ENCODE measurements at regions not wholly inside any gene's neighbourhood (a gene's known extent, or its start where the extent isn't known, plus 50 kb on each side); places are given as distances from the start of the nearest gene placed in this dataset.

GRCh38 chr9:95813923-95814322 lies 61.6 kb upstream of the ERCC6L2 start:
- ChIA-PET POLR2A (no interaction called here), SMC1A (ENCODE audit: uncharacterized antibody, unreplicated experiment) (interaction anchor here (1.1 kb wide), 1 partner anchor 403 kb away, joined by 4 read pairs; no protein-coding TSS in a partner anchor), RAD21 (ENCODE audit: unreplicated experiment) (no interaction called here), CTCF (no interaction called here)
- Histone ChIP-seq H3K4me1 (ENCODE audit: control insufficient read depth, insufficient read depth, low read length) (no peaks in the 10 kb centered on the region; the same call in 1 of the 2 replicates), H3K27ac (ENCODE audit: control insufficient read depth, insufficient read depth) (no peak overlapping the region), H3K9me3 (replicated peaks; ENCODE audit: control insufficient read depth, insufficient read depth, low read length) (no peaks in the 10 kb centered on the region; the same call in 2 of the 3 replicates), H3K27me3 (replicated peaks in 1 of 2; ENCODE audit: control insufficient read depth in 2 of 2, insufficient read depth in 2 of 2, low read length in 1 of 2) (no peaks in the 10 kb centered on the region; a peak in 3 of 4 replicates), H3K36me3 (ENCODE audit: control insufficient read depth in 2 of 2, insufficient read depth in 2 of 2, low read length in 1 of 2) (no peaks in the 10 kb centered on the region), H3K4me2 (ENCODE audit: control insufficient read depth, insufficient read depth) (no peak overlapping the region), H2AFZ (ENCODE audit: control insufficient read depth, low read depth, low read length) (no peak overlapping the region), H3K79me2 (ENCODE audit: control insufficient read depth, insufficient read depth, low read length) (no peaks in the 10 kb centered on the region), H4K20me1 (ENCODE audit: control insufficient read depth, insufficient read depth) (no peaks in the 10 kb centered on the region), H3K4me3 (no peak overlapping the region), H3K9ac (ENCODE audit: control insufficient read depth, insufficient read depth, low read length) (no peak overlapping the region)
- DNase-seq (ENCODE audit: low read depth, low spot score) (no peak), ATAC-seq (no peak), FAIRE-seq (no peak)
- TF ChIP-seq TBL1XR1 (IDR thresholded peaks at IDR 0.05; ENCODE audit: low read depth, low read length): no peak
- intact Hi-C loops (cut with micrococcal nuclease; ENCODE audit: unreplicated experiment): no loop called here
- no TSS peak for BruUV-seq (replicated peaks)
- in situ Hi-C loops (cut with MboI): no loop called here

- POLR2A ChIA-PET: no interaction called here
- H2AFZ ChIP-seq (ENCODE audit: control insufficient read depth, low read depth, low read length): no peak overlapping the region
- TF ChIP-seq ZNF274 (IDR thresholded peaks at IDR 0.05; ENCODE audit: insufficient read depth, insufficient read length): no peak
- TF ChIP-seq IKZF1 (conservative IDR thresholded peaks at IDR 0.05): no peak
- no peak for TF ChIP-seq BACH1 (IDR thresholded peaks at IDR 0.05; ENCODE audit: borderline replicate concordance)
- no peak for TF ChIP-seq SMARCA5 (IDR thresholded peaks at IDR 0.05)
- TF ChIP-seq SP1 (IDR thresholded peaks at IDR 0.05; ENCODE audit: low read depth, low read length): no peak
- TF ChIP-seq EP300 (IDR thresholded peaks at IDR 0.05; ENCODE audit: borderline replicate concordance in 1 of 2, control insufficient read depth in 1 of 2, low read depth in 2 of 2, low read length in 2 of 2): no peak
- no peaks in the 10 kb centered on the region for H3K79me2 ChIP-seq (ENCODE audit: control insufficient read depth, insufficient read depth, low read length)
- no peaks in the 10 kb centered on the region for H3K36me3 ChIP-seq (ENCODE audit: control insufficient read depth in 2 of 2, insufficient read depth in 2 of 2, low read length in 1 of 2)
- CTCF ChIA-PET: interaction anchor here (0.7 to 1.0 kb wide), 2 partner anchors 106 to 407 kb away, joined by 3 read pairs; no protein-coding TSS in a partner anchor
- no peak overlapping the region for H3K4me3 ChIP-seq
- H3K9ac ChIP-seq (ENCODE audit: control insufficient read depth, insufficient read depth, low read length): no peak overlapping the region
- intact Hi-C loops (cut with micrococcal nuclease; ENCODE audit: unreplicated experiment): no loop called here
- no peaks in the 10 kb centered on the region for H4K20me1 ChIP-seq (ENCODE audit: control insufficient read depth, insufficient read depth)
- peaks cover 13% of the 10 kb centered on the region for H3K4me1 ChIP-seq (ENCODE audit: control insufficient read depth, insufficient read depth, low read length)
- no peak for FAIRE-seq
- in situ Hi-C loops (cut with MboI): no loop called here
- no peak overlapping the region for H3K4me2 ChIP-seq (ENCODE audit: control insufficient read depth, insufficient read depth)
- no peak for ATAC-seq
- RAD21 ChIA-PET (ENCODE audit: unreplicated experiment): interaction anchor here (1.2 kb wide), 1 partner anchor 407 kb away, joined by 4 read pairs; no protein-coding TSS in a partner anchor
- BruUV-seq (replicated peaks): no TSS peak
- DNase-seq (ENCODE audit: low read depth, low spot score): no peak
- SMC1A ChIA-PET (ENCODE audit: uncharacterized antibody, unreplicated experiment): interaction anchor here (0.9 to 1.0 kb wide), 2 partner anchors 9 to 407 kb away, joined by 3 read pairs; no protein-coding TSS in a partner anchor
- no peaks in the 10 kb centered on the region; the same call in 1 of the 3 replicates for H3K9me3 ChIP-seq (replicated peaks; ENCODE audit: control insufficient read depth, insufficient read depth, low read length)
- no peaks in the 10 kb centered on the region; a peak in 2 of 4 replicates for H3K27me3 ChIP-seq (replicated peaks in 1 of 2; ENCODE audit: control insufficient read depth in 2 of 2, insufficient read depth in 2 of 2, low read length in 1 of 2)
- H3K27ac ChIP-seq (ENCODE audit: control insufficient read depth, insufficient read depth): no peak overlapping the region
These were observed 64.7 kb upstream of the ERCC6L2 start for GRCh38 chr9:95810814-95811213.
